Naive thymus-derived CD8-positive, alpha-beta T cell (primary cell): ENCODE measurements at regions not wholly inside any gene's neighbourhood (a gene's known extent, or its start where the extent isn't known, plus 50 kb on each side); places are given as distances from the start of the nearest gene placed in this dataset.

Source experiments
- ATAC-seq, 2 donors: fragments of 150-1000 bp; cut with Tn5 transposase in 1 of 2; sonication (Bioruptor Pico), chemical (Tn5 transposase) in 1 of 2; 1 replicate in 1 of 2; 2 replicates in 1 of 2; pipeline ENCODE4 v1.10.0; 2021; ENCODE audit warnings: mild to moderate bottlenecking in 2 of 2, moderate library complexity in 2 of 2
- POLR2A ChIA-PET: fragments of 350-600 bp; sonication (Branson Sonifier 250); formaldehyde crosslinking; loops from one replicate; lab custom pipeline; 2021; ENCODE audit warnings: antibody characterized with exemption; lab: Charles Lee
- DNase-seq, 10 donors: peaks; one replicate each; pipeline versions ENCODE4 v3.0.0 to v3.0.0-alpha.2; 2020 to 2022
- H3K27ac Mint-ChIP-seq, 10 donors: one replicate each; pipeline ENCODE4 v1.8.0; 2020 to 2022; ENCODE audit warnings: mild to moderate bottlenecking in 10 of 10, mixed read lengths in 10 of 10, moderate library complexity in 4 of 10, inconsistent platforms in 1 of 10
- H3K27me3 Mint-ChIP-seq, 5 donors: one replicate each; pipeline ENCODE4 v1.8.0; 2021 to 2022; ENCODE audit warnings: mixed read lengths in 5 of 5
- H3K36me3 Mint-ChIP-seq, 3 donors: one replicate each; pipeline ENCODE4 v1.8.0; 2020 to 2022; ENCODE audit warnings: mixed read lengths in 3 of 3, mild to moderate bottlenecking in 2 of 3, inconsistent platforms in 1 of 3
- H3K4me1 Mint-ChIP-seq, 4 donors: one replicate each; pipeline ENCODE4 v1.8.0; 2021 to 2022; ENCODE audit warnings: mixed read lengths in 4 of 4
- H3K4me3 Mint-ChIP-seq, 10 donors: one replicate each; pipeline ENCODE4 v1.8.0; 2020 to 2022; ENCODE audit warnings: mild to moderate bottlenecking in 10 of 10, mixed read lengths in 10 of 10, moderate library complexity in 6 of 10, inconsistent platforms in 1 of 10
- H3K9me3 Mint-ChIP-seq, 9 donors: one replicate each; pipeline ENCODE4 v1.8.0; 2020 to 2022; ENCODE audit warnings: mixed read lengths in 9 of 9, mild to moderate bottlenecking in 3 of 9, inconsistent platforms in 1 of 9, moderate library complexity in 1 of 9

GRCh38 chr18:11308499-11308898 lies 159.1 kb upstream of the PIEZO2 start:
- POLR2A ChIA-PET = no interaction called here
- no peak for ATAC-seq

GRCh38 chr18:11307716-11308115 lies 158.3 kb upstream of the PIEZO2 start:
- POLR2A ChIA-PET = no interaction called here
- H3K27me3 Mint-ChIP-seq = no peaks in the 10 kb centered on the region
- no peak for DNase-seq
- H3K4me1 Mint-ChIP-seq = no peaks in the 10 kb centered on the region
- H3K27ac Mint-ChIP-seq = no peak overlapping the region
- ATAC-seq = no peak
- H3K9me3 Mint-ChIP-seq = peaks cover 0 to 15% (median 4%) of the 10 kb centered on the region in 9 donors
- no peak overlapping the region for H3K4me3 Mint-ChIP-seq
- H3K36me3 Mint-ChIP-seq = peaks cover 0 to 4% (median 0%) of the 10 kb centered on the region in 3 donors

More at GRCh38 chr18:11308499-11308898, 159.1 kb upstream of the PIEZO2 start:
- H3K27me3 Mint-ChIP-seq = no peaks in the 10 kb centered on the region
- DNase-seq = no peak
- H3K4me3 Mint-ChIP-seq = no peak overlapping the region
- peaks cover 0 to 15% (median 4%) of the 10 kb centered on the region in 9 donors for H3K9me3 Mint-ChIP-seq
- peaks cover 0 to 4% (median 0%) of the 10 kb centered on the region in 3 donors for H3K36me3 Mint-ChIP-seq
- no peak overlapping the region for H3K27ac Mint-ChIP-seq
- H3K4me1 Mint-ChIP-seq = no peaks in the 10 kb centered on the region

- no peak overlapping the region for H3K4me3 Mint-ChIP-seq
- H3K27ac Mint-ChIP-seq = no peak overlapping the region
- POLR2A ChIA-PET = no interaction called here
- no peaks in the 10 kb centered on the region for H3K4me1 Mint-ChIP-seq
- peaks cover 3 to 30% (median 18%) of the 10 kb centered on the region in 9 donors for H3K9me3 Mint-ChIP-seq
- peaks cover 0 to 10% (median 0%) of the 10 kb centered on the region in 3 donors for H3K36me3 Mint-ChIP-seq
- DNase-seq (no peak), ATAC-seq (no peak)
- H3K27me3 Mint-ChIP-seq = no peaks in the 10 kb centered on the region
Observed at GRCh38 chr18:11305507-11305906, 156.1 kb upstream of the PIEZO2 start.

- H3K27ac Mint-ChIP-seq = no peak overlapping the region
- H3K4me3 Mint-ChIP-seq = no peak overlapping the region
- H3K9me3 Mint-ChIP-seq = peaks cover 6 to 36% (median 19%) of the 10 kb centered on the region in 9 donors
- peaks cover 0 to 10% (median 0%) of the 10 kb centered on the region in 3 donors for H3K36me3 Mint-ChIP-seq
- H3K4me1 Mint-ChIP-seq = no peaks in the 10 kb centered on the region
- POLR2A ChIA-PET = no interaction called here
- ATAC-seq = no peak
- no peak for DNase-seq
- no peaks in the 10 kb centered on the region for H3K27me3 Mint-ChIP-seq
Observed at GRCh38 chr18:11304928-11305327, 155.6 kb upstream of the PIEZO2 start.

GRCh38 chr18:11296946-11297345 lies 147.6 kb upstream of the PIEZO2 start:
- DNase-seq (no peak), ATAC-seq (no peak)
- Mint-ChIP-seq H3K36me3 (peaks cover 0 to 6% (median 0%) of the 10 kb centered on the region in 3 donors), H3K27me3 (peaks cover 0 to 2% (median 0%) of the 10 kb centered on the region in 5 donors), H3K4me1 (no peaks in the 10 kb centered on the region), H3K9me3 (peaks cover 7 to 28% (median 13%) of the 10 kb centered on the region in 9 donors), H3K27ac (no peak overlapping the region), H3K4me3 (no peak overlapping the region)
- POLR2A ChIA-PET = no interaction called here

- Mint-ChIP-seq H3K36me3 (no peaks in the 10 kb centered on the region), H3K9me3 (peaks cover 0 to under 1% (median 0%) of the 10 kb centered on the region in 9 donors), H3K27ac (no peak overlapping the region), H3K27me3 (peaks cover 0 to 2% (median 0%) of the 10 kb centered on the region in 5 donors), H3K4me3 (no peak overlapping the region), H3K4me1 (no peaks in the 10 kb centered on the region)
- no peak for DNase-seq
- no peak for ATAC-seq
- POLR2A ChIA-PET = no interaction called here
Observed at GRCh38 chr18:11293794-11294193, 144.4 kb upstream of the PIEZO2 start.

- DNase-seq = no peak
- Mint-ChIP-seq H3K27ac (no peak overlapping the region), H3K27me3 (peaks cover 0 to 2% (median 0%) of the 10 kb centered on the region in 5 donors), H3K4me3 (no peak overlapping the region), H3K4me1 (no peaks in the 10 kb centered on the region), H3K9me3 (no peaks in the 10 kb centered on the region), H3K36me3 (no peaks in the 10 kb centered on the region)
- POLR2A ChIA-PET = no interaction called here
- ATAC-seq = no peak
Observed at GRCh38 chr18:11290786-11291185, 141.4 kb upstream of the PIEZO2 start.

- peaks cover 0 to 2% (median 0%) of the 10 kb centered on the region in 5 donors for H3K27me3 Mint-ChIP-seq
- no peak for ATAC-seq
- POLR2A ChIA-PET = no interaction called here
- H3K36me3 Mint-ChIP-seq = no peaks in the 10 kb centered on the region
- H3K27ac Mint-ChIP-seq = no peak overlapping the region
- H3K9me3 Mint-ChIP-seq = peaks cover 0 to 3% (median 0%) of the 10 kb centered on the region in 9 donors
- DNase-seq = no peak
- H3K4me1 Mint-ChIP-seq = no peaks in the 10 kb centered on the region
- H3K4me3 Mint-ChIP-seq = no peak overlapping the region
Observed at GRCh38 chr18:11289248-11289647, 139.9 kb upstream of the PIEZO2 start.

- Mint-ChIP-seq H3K27ac (no peak overlapping the region), H3K4me1 (no peaks in the 10 kb centered on the region), H3K27me3 (peaks cover 0 to 2% (median 0%) of the 10 kb centered on the region in 5 donors), H3K4me3 (no peak overlapping the region), H3K36me3 (no peaks in the 10 kb centered on the region), H3K9me3 (peaks cover 0 to 3% (median 0%) of the 10 kb centered on the region in 9 donors)
- DNase-seq (no peak), ATAC-seq (no peak)
- POLR2A ChIA-PET = no interaction called here
Observed at GRCh38 chr18:11288401-11288800, 139.0 kb upstream of the PIEZO2 start.

GRCh38 chr18:11286431-11286830 lies 137.1 kb upstream of the PIEZO2 start:
- DNase-seq (no peak), ATAC-seq (no peak)
- H3K4me3 Mint-ChIP-seq = no peak overlapping the region
- H3K27me3 Mint-ChIP-seq = no peaks in the 10 kb centered on the region
- no peaks in the 10 kb centered on the region for H3K4me1 Mint-ChIP-seq
- POLR2A ChIA-PET = no interaction called here
- no peaks in the 10 kb centered on the region for H3K36me3 Mint-ChIP-seq
- peaks cover 0 to 3% (median 0%) of the 10 kb centered on the region in 9 donors for H3K9me3 Mint-ChIP-seq
- no peak overlapping the region for H3K27ac Mint-ChIP-seq

GRCh38 chr18:11284811-11285210 lies 135.4 kb upstream of the PIEZO2 start:
- H3K27ac Mint-ChIP-seq = no peak overlapping the region
- DNase-seq (no peak), ATAC-seq (no peak)
- peaks cover 0 to 3% (median 0%) of the 10 kb centered on the region in 9 donors for H3K9me3 Mint-ChIP-seq
- H3K36me3 Mint-ChIP-seq = no peaks in the 10 kb centered on the region
- H3K4me3 Mint-ChIP-seq = no peak overlapping the region
- H3K27me3 Mint-ChIP-seq = no peaks in the 10 kb centered on the region
- POLR2A ChIA-PET = no interaction called here
- H3K4me1 Mint-ChIP-seq = no peaks in the 10 kb centered on the region

GRCh38 chr18:11284349-11284748 lies 135.0 kb upstream of the PIEZO2 start:
- Mint-ChIP-seq H3K4me3 (no peak overlapping the region), H3K36me3 (no peaks in the 10 kb centered on the region), H3K4me1 (no peaks in the 10 kb centered on the region), H3K27me3 (no peaks in the 10 kb centered on the region), H3K27ac (no peak overlapping the region), H3K9me3 (peaks cover 0 to 3% (median 0%) of the 10 kb centered on the region in 9 donors)
- ATAC-seq (no peak), DNase-seq (no peak)
- POLR2A ChIA-PET = no interaction called here

- Mint-ChIP-seq H3K27ac (no peak overlapping the region), H3K4me3 (no peak overlapping the region), H3K9me3 (peaks cover 0 to 6% (median 0%) of the 10 kb centered on the region in 9 donors), H3K4me1 (no peaks in the 10 kb centered on the region), H3K36me3 (no peaks in the 10 kb centered on the region), H3K27me3 (no peaks in the 10 kb centered on the region)
- POLR2A ChIA-PET = no interaction called here
- no peak for DNase-seq
- ATAC-seq = no peak
Observed at GRCh38 chr18:11283479-11284161, 134.3 kb upstream of the PIEZO2 start.

- ATAC-seq (no peak), DNase-seq (no peak)
- Mint-ChIP-seq H3K27ac (no peak overlapping the region), H3K4me3 (no peak overlapping the region), H3K9me3 (peaks cover 0 to 3% (median 0%) of the 10 kb centered on the region in 9 donors), H3K27me3 (peaks cover 0 to 3% (median 0%) of the 10 kb centered on the region in 5 donors), H3K36me3 (no peaks in the 10 kb centered on the region), H3K4me1 (no peaks in the 10 kb centered on the region)
- POLR2A ChIA-PET = no interaction called here
Observed at GRCh38 chr18:11279461-11279860, 130.1 kb upstream of the PIEZO2 start.
